B cell (primary cell): ENCODE measurements at regions not wholly inside any gene's neighbourhood (a gene's known extent, or its start where the extent isn't known, plus 50 kb on each side); places are given as distances from the start of the nearest gene placed in this dataset.

Source experiments
- EZH2 ChIP-seq: IDR thresholded peaks from 2 replicates; pipeline ENCODE4 v1.6.1; 2012; ENCODE audit warnings: borderline replicate concordance, low read depth, mild to moderate bottlenecking, moderate library complexity, low read length; ENCODE audit not compliant: insufficient read depth, poor library complexity, severe bottlenecking
- TF ChIP-seq, protein P1 (sequence below): fragments of 200-600 bp; IDR thresholded peaks from one replicate; pipeline ENCODE4 v1.8.0; 2022; ENCODE audit warnings: antibody characterized with exemption, mild to moderate bottlenecking

DNA sequence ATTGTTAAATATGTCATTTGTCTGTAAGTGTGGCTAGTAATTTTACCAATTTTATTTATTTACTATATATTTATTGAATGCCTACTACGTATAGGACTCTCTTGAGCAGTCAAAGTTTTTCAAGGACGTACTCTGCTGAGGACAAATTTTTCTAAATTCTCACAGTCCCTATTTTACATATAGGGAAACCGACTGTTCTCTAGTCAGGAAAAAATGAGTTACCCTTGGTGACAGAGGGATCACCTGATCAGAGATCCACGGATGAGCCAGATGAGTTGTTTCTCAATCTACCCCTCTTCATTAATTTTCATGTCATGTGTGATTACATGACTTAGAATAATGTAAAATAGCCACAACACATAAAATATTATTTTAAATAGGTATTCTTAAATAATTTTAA lies 96.2 kb upstream of the SLC38A2 start:
- TF ChIP-seq, protein P1, sequence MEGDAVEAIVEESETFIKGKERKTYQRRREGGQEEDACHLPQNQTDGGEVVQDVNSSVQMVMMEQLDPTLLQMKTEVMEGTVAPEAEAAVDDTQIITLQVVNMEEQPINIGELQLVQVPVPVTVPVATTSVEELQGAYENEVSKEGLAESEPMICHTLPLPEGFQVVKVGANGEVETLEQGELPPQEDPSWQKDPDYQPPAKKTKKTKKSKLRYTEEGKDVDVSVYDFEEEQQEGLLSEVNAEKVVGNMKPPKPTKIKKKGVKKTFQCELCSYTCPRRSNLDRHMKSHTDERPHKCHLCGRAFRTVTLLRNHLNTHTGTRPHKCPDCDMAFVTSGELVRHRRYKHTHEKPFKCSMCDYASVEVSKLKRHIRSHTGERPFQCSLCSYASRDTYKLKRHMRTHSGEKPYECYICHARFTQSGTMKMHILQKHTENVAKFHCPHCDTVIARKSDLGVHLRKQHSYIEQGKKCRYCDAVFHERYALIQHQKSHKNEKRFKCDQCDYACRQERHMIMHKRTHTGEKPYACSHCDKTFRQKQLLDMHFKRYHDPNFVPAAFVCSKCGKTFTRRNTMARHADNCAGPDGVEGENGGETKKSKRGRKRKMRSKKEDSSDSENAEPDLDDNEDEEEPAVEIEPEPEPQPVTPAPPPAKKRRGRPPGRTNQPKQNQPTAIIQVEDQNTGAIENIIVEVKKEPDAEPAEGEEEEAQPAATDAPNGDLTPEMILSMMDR, result no peak
- no peak for TF ChIP-seq EZH2
